ENCODE measurements at regions not wholly inside any gene's neighbourhood (a gene's known extent, or its start where the extent isn't known, plus 50 kb on each side); places are given as distances from the start of the nearest gene placed in this dataset.

DNA sequence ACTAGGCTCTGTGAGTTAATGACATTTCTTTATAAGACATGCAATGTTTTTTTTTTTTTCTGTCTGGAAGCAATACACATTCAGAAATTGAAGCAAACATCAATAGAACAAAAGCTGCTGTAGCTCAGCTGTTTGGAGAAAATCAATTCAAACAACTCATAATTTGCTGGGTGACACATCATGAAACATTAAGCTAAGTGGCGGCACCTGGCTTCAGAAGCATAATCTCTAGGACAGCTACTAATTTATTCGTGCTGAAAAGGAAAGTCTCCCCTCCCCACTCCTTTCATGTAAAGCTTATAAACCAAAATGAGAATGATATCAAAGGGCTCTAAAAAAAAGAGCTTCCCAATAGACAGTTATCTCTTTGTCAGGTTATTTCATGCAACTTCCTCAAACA, 73.9 kb downstream of the LUZP4 start:
- no peak overlapping the region for H3K4me2 ChIP-seq
- no peaks in the 10 kb centered on the region for H3K79me2 ChIP-seq (ENCODE audit: insufficient read depth, low read depth)

DNA sequence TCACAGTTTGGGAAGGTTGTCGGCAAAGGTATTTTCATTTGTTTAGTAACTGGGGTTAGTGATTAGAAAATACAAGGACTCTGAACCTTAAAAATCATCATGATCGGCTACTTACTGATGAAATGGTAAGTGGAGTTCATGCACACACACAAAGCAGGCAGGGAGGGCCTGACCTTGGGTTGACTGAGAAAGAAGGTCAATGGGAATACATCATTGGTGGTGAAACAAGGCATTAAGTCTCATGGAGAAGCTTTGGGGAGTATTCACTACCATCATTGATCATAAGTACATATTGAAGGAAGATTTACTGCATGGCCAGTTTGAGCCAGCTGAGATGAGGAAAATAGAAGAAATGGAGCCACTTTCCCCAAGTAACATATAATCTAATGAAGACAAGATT, 74.4 kb downstream of the LUZP4 start:
- Histone ChIP-seq H3K36me3 (ENCODE audit: insufficient read depth) (no peaks in the 10 kb centered on the region), H3K9ac (no peak overlapping the region), H3K79me2 (ENCODE audit: insufficient read depth, low read depth) (no peaks in the 10 kb centered on the region), H3K4me3 (IDR thresholded peaks at IDR 0.05; ENCODE audit: insufficient read depth, low read depth, low read length) (no peak overlapping the region), H2AFZ (ENCODE audit: low read depth) (no peak overlapping the region), H3K27ac (no peak overlapping the region), H3K4me2 (no peak overlapping the region), H3K4me1 (ENCODE audit: low read depth, poor library complexity, severe bottlenecking) (no peaks in the 10 kb centered on the region), H4K20me1 (ENCODE audit: insufficient read depth) (no peaks in the 10 kb centered on the region), H3K27me3 (ENCODE audit: insufficient read depth, low read depth) (no peaks in the 10 kb centered on the region)
- TF ChIP-seq, protein P1, sequence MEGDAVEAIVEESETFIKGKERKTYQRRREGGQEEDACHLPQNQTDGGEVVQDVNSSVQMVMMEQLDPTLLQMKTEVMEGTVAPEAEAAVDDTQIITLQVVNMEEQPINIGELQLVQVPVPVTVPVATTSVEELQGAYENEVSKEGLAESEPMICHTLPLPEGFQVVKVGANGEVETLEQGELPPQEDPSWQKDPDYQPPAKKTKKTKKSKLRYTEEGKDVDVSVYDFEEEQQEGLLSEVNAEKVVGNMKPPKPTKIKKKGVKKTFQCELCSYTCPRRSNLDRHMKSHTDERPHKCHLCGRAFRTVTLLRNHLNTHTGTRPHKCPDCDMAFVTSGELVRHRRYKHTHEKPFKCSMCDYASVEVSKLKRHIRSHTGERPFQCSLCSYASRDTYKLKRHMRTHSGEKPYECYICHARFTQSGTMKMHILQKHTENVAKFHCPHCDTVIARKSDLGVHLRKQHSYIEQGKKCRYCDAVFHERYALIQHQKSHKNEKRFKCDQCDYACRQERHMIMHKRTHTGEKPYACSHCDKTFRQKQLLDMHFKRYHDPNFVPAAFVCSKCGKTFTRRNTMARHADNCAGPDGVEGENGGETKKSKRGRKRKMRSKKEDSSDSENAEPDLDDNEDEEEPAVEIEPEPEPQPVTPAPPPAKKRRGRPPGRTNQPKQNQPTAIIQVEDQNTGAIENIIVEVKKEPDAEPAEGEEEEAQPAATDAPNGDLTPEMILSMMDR (conservative IDR thresholded peaks at IDR 0.05; ENCODE audit: low read depth, low read length): no peak

More for the DNA sequence above, 73.9 kb downstream of the LUZP4 start:
- no peak overlapping the region for H2AFZ ChIP-seq (ENCODE audit: low read depth)
- TF ChIP-seq, protein P1 (conservative IDR thresholded peaks at IDR 0.05; ENCODE audit: low read depth, low read length): no peak
- no peak overlapping the region for H3K9ac ChIP-seq
- no peaks in the 10 kb centered on the region for H3K36me3 ChIP-seq (ENCODE audit: insufficient read depth)
- no peaks in the 10 kb centered on the region for H4K20me1 ChIP-seq (ENCODE audit: insufficient read depth)
- H3K27ac ChIP-seq: no peak overlapping the region
- H3K4me1 ChIP-seq (ENCODE audit: low read depth, poor library complexity, severe bottlenecking): peaks cover 4% of the 10 kb centered on the region
- H3K4me3 ChIP-seq (IDR thresholded peaks at IDR 0.05; ENCODE audit: insufficient read depth, low read depth, low read length): no peak overlapping the region
- no peaks in the 10 kb centered on the region for H3K27me3 ChIP-seq (ENCODE audit: insufficient read depth, low read depth)

DNA sequence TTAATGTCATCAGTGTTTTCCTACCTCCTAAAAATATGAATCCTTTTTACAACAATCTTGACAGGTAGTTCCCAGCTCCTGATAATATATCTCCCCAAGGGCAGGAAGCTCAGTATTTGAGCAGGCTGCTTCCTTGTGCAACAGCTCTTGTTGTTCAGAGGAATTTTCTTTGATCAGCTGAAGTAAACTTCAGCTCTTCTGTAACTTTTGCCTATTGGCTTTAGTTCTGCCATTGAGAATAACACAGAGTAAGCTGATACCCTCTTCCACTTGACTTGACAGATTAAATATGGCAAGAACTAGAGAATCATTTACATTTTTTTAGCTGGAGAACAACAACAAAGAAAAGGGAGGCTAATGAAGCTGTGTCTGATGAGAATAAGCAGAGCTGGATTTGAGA, 75.2 kb downstream of the LUZP4 start:
- Histone ChIP-seq H2AFZ (ENCODE audit: low read depth) (no peak overlapping the region), H3K27me3 (ENCODE audit: insufficient read depth, low read depth) (no peaks in the 10 kb centered on the region), H3K4me3 (IDR thresholded peaks at IDR 0.05; ENCODE audit: insufficient read depth, low read depth, low read length) (no peak overlapping the region), H4K20me1 (ENCODE audit: insufficient read depth) (no peaks in the 10 kb centered on the region), H3K4me2 (no peak overlapping the region), H3K36me3 (ENCODE audit: insufficient read depth) (no peaks in the 10 kb centered on the region), H3K79me2 (ENCODE audit: insufficient read depth, low read depth) (no peaks in the 10 kb centered on the region), H3K4me1 (ENCODE audit: low read depth, poor library complexity, severe bottlenecking) (no peaks in the 10 kb centered on the region), H3K27ac (no peak overlapping the region), H3K9ac (no peak overlapping the region)
- TF ChIP-seq, protein P1 (conservative IDR thresholded peaks at IDR 0.05; ENCODE audit: low read depth, low read length): no peak

DNA sequence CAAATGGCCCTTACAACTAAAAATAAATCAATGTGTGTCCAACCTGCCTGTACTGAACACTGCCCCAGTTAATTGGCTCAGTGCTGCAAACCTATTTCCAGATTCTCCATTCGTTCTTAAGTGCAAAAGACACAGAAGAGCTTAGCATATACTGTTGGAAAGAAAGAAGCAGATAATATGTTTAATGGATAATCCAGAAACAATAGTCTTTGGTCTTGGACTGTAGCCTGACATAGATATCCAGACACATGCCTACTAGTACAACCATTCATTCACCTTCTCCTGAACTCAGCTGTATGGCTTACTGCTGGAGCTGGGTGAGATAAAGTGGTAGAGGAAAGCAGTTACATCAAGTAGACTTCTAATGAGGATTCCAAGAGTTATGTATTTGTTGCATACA, 77.0 kb downstream of the LUZP4 start:
- Histone ChIP-seq H3K27me3 (ENCODE audit: insufficient read depth, low read depth) (no peaks in the 10 kb centered on the region), H3K9ac (no peak overlapping the region), H2AFZ (ENCODE audit: low read depth) (no peak overlapping the region), H3K4me1 (ENCODE audit: low read depth, poor library complexity, severe bottlenecking) (no peaks in the 10 kb centered on the region), H3K36me3 (ENCODE audit: insufficient read depth) (no peaks in the 10 kb centered on the region), H3K27ac (no peak overlapping the region), H3K4me3 (IDR thresholded peaks at IDR 0.05; ENCODE audit: insufficient read depth, low read depth, low read length) (no peak overlapping the region), H3K4me2 (no peak overlapping the region), H3K79me2 (ENCODE audit: insufficient read depth, low read depth) (no peaks in the 10 kb centered on the region), H4K20me1 (ENCODE audit: insufficient read depth) (no peaks in the 10 kb centered on the region)
- TF ChIP-seq, protein P1 (conservative IDR thresholded peaks at IDR 0.05; ENCODE audit: low read depth, low read length): no peak
